ENCODE measurements at regions not wholly inside any gene's neighbourhood (a gene's known extent, or its start where the extent isn't known, plus 50 kb on each side); places are given as distances from the start of the nearest gene placed in this dataset.

DNA sequence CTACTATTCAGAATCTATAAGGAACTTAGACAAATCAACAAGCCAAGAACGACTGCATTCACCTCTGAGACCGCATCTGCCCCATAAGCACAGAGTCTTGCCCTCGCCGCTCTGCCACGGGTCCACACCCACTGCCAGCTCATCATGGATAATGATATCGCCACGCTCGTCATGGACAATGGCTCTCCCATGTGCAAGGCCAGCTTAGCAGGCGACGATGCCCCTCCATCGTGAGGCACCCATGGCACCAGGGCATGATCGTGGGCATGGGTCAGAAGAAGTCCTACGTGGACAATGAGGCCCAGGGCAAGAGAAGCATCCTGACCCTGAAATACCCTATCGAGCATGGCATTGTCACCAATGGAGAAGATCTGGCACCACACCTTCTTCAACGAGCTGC lies 92.1 kb upstream of the FXR1 start:
- Histone ChIP-seq H3K9me3 (no peaks in the 10 kb centered on the region), H3K27ac (no peak overlapping the region), H3K4me1 (no peaks in the 10 kb centered on the region), H3K4me3 (no peak overlapping the region), H3K36me3 (no peaks in the 10 kb centered on the region), H3K27me3 (no peaks in the 10 kb centered on the region)
- DNase-seq, result no peak
- intact Hi-C loops (cut with DNase I; ENCODE audit: low total_unique reads), result no loop called here
- TF ChIP-seq, protein P1, sequence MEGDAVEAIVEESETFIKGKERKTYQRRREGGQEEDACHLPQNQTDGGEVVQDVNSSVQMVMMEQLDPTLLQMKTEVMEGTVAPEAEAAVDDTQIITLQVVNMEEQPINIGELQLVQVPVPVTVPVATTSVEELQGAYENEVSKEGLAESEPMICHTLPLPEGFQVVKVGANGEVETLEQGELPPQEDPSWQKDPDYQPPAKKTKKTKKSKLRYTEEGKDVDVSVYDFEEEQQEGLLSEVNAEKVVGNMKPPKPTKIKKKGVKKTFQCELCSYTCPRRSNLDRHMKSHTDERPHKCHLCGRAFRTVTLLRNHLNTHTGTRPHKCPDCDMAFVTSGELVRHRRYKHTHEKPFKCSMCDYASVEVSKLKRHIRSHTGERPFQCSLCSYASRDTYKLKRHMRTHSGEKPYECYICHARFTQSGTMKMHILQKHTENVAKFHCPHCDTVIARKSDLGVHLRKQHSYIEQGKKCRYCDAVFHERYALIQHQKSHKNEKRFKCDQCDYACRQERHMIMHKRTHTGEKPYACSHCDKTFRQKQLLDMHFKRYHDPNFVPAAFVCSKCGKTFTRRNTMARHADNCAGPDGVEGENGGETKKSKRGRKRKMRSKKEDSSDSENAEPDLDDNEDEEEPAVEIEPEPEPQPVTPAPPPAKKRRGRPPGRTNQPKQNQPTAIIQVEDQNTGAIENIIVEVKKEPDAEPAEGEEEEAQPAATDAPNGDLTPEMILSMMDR (IDR thresholded peaks at IDR 0.05), result no peak
- no peak for TF ChIP-seq POLR2A (IDR thresholded peaks at IDR 0.05)

DNA sequence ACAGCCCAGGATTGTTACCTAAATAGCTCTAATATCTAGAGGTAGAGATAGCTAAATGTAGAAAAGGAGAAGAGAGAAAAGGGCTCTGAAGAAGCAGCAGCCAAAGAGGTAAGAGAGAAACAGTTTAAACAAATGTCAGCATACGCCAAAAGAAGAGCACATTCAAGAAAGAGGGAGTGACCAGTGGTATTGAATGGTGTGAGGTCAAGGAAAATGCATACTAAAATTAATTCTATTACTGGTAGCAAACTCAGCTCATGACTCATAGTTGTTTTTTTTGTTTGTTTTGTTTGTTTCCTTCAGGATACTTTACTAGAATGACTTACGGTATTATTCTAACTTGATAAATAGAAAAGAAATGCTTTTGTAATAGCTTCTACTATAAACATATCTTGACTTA lies 86.5 kb upstream of the FXR1 start:
- Histone ChIP-seq H3K36me3 (no peaks in the 10 kb centered on the region), H3K4me1 (no peaks in the 10 kb centered on the region), H3K27ac (no peak overlapping the region), H3K9me3 (no peaks in the 10 kb centered on the region), H3K27me3 (no peaks in the 10 kb centered on the region), H3K4me3 (no peak overlapping the region)
- intact Hi-C loops (cut with DNase I; ENCODE audit: low total_unique reads), result no loop called here
- DNase-seq, result no peak
- no peak for TF ChIP-seq POLR2A (IDR thresholded peaks at IDR 0.05)
- TF ChIP-seq, protein P1 (IDR thresholded peaks at IDR 0.05), result no peak

DNA sequence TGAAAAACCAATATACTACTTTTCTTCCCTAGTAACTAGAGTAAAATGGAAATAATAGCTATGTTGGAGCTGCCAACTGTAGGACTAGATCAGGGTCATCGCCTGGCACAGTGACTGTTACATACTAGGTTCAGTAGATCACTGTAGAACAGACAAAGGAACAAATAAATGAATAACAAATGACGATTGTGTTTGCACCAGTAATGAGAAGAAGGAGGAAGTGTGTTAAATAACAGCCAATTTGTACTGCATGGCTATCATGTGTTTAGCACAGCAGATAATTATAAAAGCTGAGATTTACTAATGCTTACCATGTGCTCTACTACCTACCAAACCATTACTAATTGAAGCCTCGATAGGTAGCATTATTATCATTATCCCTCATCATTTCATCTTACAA lies 85.3 kb upstream of the FXR1 start:
- H3K27me3 ChIP-seq, result no peaks in the 10 kb centered on the region
- intact Hi-C loops (cut with DNase I; ENCODE audit: low total_unique reads), result no loop called here
- H3K36me3 ChIP-seq, result no peaks in the 10 kb centered on the region
- H3K4me3 ChIP-seq, result no peak overlapping the region
- H3K9me3 ChIP-seq, result no peaks in the 10 kb centered on the region
- H3K27ac ChIP-seq, result no peak overlapping the region
- no peak for DNase-seq
- TF ChIP-seq, protein P1 (IDR thresholded peaks at IDR 0.05), result no peak
- no peak for TF ChIP-seq POLR2A (IDR thresholded peaks at IDR 0.05)
- no peaks in the 10 kb centered on the region for H3K4me1 ChIP-seq

- H3K27me3 ChIP-seq, result no peaks in the 10 kb centered on the region
- no peak overlapping the region for H3K4me3 ChIP-seq
- H3K9me3 ChIP-seq, result no peaks in the 10 kb centered on the region
- H3K4me1 ChIP-seq, result no peaks in the 10 kb centered on the region
- H3K36me3 ChIP-seq, result no peaks in the 10 kb centered on the region
- TF ChIP-seq POLR2A (IDR thresholded peaks at IDR 0.05), result no peak
- TF ChIP-seq, protein P1 (IDR thresholded peaks at IDR 0.05), result no peak
- H3K27ac ChIP-seq, result no peak overlapping the region
- DNase-seq, result no peak
- intact Hi-C loops (cut with DNase I; ENCODE audit: low total_unique reads), result no loop called here
Measured at GRCh38 chr3:180828001-180828720, 84.3 kb upstream of the FXR1 start.

DNA sequence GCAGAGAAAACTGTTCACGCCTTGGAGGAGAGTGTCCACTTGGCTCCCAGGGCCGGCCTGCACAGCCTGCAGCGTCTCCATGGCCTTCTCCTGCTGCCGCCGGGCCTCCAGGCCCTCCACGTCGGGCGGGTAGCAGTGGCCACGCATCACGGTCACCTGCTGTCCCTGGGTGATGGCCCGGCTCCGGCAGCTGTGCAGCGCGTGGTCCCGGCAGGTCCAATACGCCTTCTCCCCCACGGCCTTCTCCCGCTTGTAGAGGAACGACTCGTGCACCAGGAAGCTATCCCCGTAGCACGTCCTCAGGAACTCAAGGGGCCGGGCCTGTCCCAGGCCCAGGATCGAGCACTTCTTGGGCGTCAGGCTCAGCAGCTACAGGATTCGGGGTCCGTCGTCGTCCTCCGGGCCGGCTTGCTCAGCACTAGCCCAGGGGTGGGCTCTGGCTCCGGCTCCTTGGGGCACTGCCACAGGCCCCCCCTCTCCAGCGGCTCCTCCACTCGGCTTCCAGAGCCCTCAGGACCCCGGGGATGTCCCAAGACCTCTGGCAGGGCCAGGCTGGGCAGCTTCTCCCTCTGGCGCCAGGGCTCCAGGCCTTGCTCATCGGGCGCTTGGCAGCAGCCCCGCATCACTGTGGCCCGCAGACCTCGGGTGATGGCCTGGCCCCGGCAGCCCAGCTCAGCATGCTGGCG lies 83.6 kb upstream of the FXR1 start:
- Histone ChIP-seq H3K27me3 (no peaks in the 10 kb centered on the region), H3K36me3 (no peaks in the 10 kb centered on the region), H3K4me3 (no peak overlapping the region), H3K9me3 (peaks cover 0 to 3% of the 10 kb centered on the region in 2 donors), H3K27ac (no peak overlapping the region), H3K4me1 (no peaks in the 10 kb centered on the region)
- no peak for TF ChIP-seq POLR2A (IDR thresholded peaks at IDR 0.05)
- TF ChIP-seq, protein P1 (IDR thresholded peaks at IDR 0.05), result no peak
- DNase-seq, result no peak
- intact Hi-C loops (cut with DNase I; ENCODE audit: low total_unique reads), result no loop called here
